Neural crest cell (in vitro differentiated cells): ENCODE measurements at regions not wholly inside any gene's neighbourhood (a gene's known extent, or its start where the extent isn't known, plus 50 kb on each side); places are given as distances from the start of the nearest gene placed in this dataset.
A peak's percentile ranks its signal among the peaks of the same experiment; 100 is the strongest.

Experiments used
- DNase-seq: peaks from one replicate; pipeline ENCODE4 v3.0.0; 2021; ENCODE audit warnings: low read depth, mixed read lengths, low spot score
- H3K27ac Mint-ChIP-seq: one replicate; pipeline ENCODE4 v1.8.0; 2021; ENCODE audit warnings: mild to moderate bottlenecking, mixed read lengths; ENCODE audit not compliant: unreplicated experiment
- H3K27me3 Mint-ChIP-seq: 2 replicates; pipeline ENCODE4 v1.8.0; 2021; ENCODE audit warnings: low read depth, mild to moderate bottlenecking, mixed read lengths
- H3K36me3 Mint-ChIP-seq: 2 replicates; pipeline ENCODE4 v1.8.0; 2021; ENCODE audit warnings: low read depth, mild to moderate bottlenecking, mixed read lengths
- H3K4me1 Mint-ChIP-seq: 2 replicates; pipeline ENCODE4 v1.8.0; 2021; ENCODE audit warnings: mixed read lengths
- H3K4me3 Mint-ChIP-seq: one replicate; pipeline ENCODE4 v1.8.0; 2021; ENCODE audit warnings: mild to moderate bottlenecking, mixed read lengths
- H3K9me3 Mint-ChIP-seq: 2 replicates; pipeline ENCODE4 v1.8.0; 2021; ENCODE audit warnings: mixed read lengths
- TF ChIP-seq, protein P1 (sequence below): fragments of 200-600 bp; sonication (generic); conservative IDR thresholded peaks from 2 replicates; pipeline ENCODE4 v1.5.0; 2021; ENCODE audit warnings: antibody characterized with exemption, mild to moderate bottlenecking

DNA sequence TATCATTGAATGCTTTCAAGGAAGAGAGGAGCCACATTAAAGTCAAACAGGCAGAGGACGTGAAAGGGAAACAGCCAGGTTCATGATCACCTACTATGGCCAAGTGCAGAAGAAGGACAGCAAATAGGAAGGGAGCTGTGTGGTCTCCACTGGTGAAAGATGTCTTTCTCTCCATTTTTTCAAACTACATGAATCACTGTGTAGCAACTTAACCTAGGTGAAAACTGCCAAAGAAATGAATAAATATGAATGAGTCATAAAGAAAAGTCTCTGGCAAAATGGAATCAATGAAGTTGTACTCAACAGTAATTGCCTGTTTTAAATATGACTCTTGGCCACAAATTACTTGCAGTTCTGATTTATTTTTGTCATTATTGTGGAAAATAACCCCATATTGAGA is 452.6 kb upstream of the PKDCC start:
- no peaks in the 10 kb centered on the region for H3K36me3 Mint-ChIP-seq
- TF ChIP-seq, protein P1, sequence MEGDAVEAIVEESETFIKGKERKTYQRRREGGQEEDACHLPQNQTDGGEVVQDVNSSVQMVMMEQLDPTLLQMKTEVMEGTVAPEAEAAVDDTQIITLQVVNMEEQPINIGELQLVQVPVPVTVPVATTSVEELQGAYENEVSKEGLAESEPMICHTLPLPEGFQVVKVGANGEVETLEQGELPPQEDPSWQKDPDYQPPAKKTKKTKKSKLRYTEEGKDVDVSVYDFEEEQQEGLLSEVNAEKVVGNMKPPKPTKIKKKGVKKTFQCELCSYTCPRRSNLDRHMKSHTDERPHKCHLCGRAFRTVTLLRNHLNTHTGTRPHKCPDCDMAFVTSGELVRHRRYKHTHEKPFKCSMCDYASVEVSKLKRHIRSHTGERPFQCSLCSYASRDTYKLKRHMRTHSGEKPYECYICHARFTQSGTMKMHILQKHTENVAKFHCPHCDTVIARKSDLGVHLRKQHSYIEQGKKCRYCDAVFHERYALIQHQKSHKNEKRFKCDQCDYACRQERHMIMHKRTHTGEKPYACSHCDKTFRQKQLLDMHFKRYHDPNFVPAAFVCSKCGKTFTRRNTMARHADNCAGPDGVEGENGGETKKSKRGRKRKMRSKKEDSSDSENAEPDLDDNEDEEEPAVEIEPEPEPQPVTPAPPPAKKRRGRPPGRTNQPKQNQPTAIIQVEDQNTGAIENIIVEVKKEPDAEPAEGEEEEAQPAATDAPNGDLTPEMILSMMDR = no peak
- no peak for DNase-seq
- peaks cover 3% of the 10 kb centered on the region for H3K9me3 Mint-ChIP-seq
- no peak overlapping the region for H3K4me3 Mint-ChIP-seq
- H3K4me1 Mint-ChIP-seq = no peaks in the 10 kb centered on the region
- H3K27me3 Mint-ChIP-seq = no peaks in the 10 kb centered on the region
- no peak overlapping the region for H3K27ac Mint-ChIP-seq

DNA sequence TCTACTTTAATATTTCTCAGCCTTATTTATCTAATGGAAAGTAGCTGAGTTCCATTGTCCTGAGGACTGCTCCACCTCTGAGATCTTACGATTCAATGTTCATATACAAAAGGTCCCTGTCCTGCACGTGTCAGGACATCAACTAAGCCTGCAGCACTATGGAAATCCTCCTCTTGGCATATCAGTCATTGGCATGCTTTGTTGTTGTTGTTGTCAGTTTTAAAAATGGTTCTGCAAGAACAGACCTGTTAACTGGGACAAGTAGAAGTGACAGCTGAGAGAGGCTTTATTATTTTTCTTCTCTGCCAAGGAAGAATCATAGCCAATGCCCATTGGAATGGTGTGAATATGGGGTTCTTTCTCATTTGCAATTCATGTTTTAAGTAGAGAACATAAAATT is 450.1 kb upstream of the PKDCC start:
- DNase-seq = no peak
- no peaks in the 10 kb centered on the region for H3K27me3 Mint-ChIP-seq
- no peaks in the 10 kb centered on the region for H3K4me1 Mint-ChIP-seq
- H3K27ac Mint-ChIP-seq = no peak overlapping the region
- TF ChIP-seq, protein P1 = no peak
- H3K4me3 Mint-ChIP-seq = no peak overlapping the region
- H3K9me3 Mint-ChIP-seq = peaks cover 7% of the 10 kb centered on the region
- no peaks in the 10 kb centered on the region for H3K36me3 Mint-ChIP-seq

DNA sequence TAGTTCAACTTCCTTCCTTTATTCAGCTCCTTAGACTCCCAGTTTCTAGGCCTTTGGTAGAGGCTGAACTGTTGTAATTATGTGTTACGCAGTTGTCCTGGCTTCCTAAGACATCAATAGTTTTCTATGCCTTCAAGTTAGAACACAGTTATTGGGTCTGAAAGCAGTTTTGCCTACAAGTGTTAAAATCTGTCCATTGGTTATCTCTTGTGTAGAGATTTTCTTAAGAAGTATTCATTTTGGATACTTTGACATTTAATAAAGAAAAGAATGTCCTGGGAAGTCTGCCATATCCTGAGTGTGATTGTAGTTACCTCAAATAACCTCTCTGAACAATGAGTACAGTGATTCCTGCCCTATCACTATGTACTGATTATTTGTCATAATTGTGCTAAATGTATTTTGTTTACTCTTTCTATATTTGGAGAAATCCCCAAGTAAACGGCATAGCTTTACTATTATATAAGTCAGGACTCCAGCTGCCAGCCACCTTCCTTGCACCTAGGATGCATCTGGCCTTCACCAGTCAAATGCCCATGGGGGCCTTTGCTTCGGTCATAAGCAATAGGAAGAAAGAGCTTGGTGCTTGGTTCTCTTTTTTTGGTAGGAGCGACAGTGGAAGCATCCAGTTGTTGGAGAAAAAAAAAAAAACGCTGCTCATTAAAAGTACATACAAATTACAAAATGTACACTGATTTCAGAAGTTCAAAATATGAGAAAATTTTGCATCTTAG is 449.5 kb upstream of the PKDCC start:
- H3K27me3 Mint-ChIP-seq = no peaks in the 10 kb centered on the region
- no peak overlapping the region for H3K4me3 Mint-ChIP-seq
- TF ChIP-seq, protein P1 = no peak
- peaks cover 7% of the 10 kb centered on the region for H3K9me3 Mint-ChIP-seq
- no peaks in the 10 kb centered on the region for H3K4me1 Mint-ChIP-seq
- H3K27ac Mint-ChIP-seq = peak overlapping the region; percentile 7
- DNase-seq = no peak
- H3K36me3 Mint-ChIP-seq = no peaks in the 10 kb centered on the region

DNA sequence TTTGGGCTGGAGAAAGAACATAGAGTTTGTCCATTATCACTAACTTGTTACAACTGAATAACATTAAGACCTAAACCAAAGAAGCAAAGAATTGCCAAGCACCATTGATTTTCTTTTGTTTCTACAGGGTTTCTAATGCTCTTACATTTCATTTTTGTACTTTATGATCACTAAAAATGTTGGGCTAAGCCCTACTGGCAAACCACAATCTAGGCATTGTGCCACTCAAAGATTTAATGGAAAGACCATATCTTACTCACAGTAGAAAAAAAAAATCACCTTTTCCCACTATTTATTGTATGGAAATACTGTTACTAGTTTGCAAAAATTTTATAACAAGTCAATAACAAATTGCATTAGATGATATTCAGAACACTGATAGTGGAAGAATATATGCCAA is 447.4 kb upstream of the PKDCC start:
- DNase-seq = no peak
- H3K4me3 Mint-ChIP-seq = no peak overlapping the region
- TF ChIP-seq, protein P1 = no peak
- H3K27me3 Mint-ChIP-seq = no peaks in the 10 kb centered on the region
- H3K9me3 Mint-ChIP-seq = peaks cover 7% of the 10 kb centered on the region
- no peaks in the 10 kb centered on the region for H3K36me3 Mint-ChIP-seq
- no peak overlapping the region for H3K27ac Mint-ChIP-seq
- H3K4me1 Mint-ChIP-seq = no peaks in the 10 kb centered on the region

DNA sequence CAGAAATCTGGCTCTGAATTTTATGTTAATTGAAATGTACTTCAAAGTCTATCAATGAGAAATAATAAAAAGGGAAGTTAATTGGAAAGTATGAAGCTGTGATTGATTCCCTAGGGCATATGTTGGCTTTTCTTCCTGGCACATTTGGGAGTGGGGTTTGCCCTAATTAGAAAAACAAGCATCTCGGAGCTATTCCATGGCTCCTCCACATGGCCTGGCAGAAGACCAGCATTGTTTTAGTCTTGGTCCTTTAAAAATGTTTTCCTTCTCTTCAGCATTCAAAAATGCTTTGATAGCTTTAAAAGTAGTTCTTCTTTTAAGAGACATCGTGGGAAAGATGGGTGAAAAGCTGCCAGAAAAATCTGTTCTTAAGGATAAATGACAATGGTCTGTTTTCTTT is 445.5 kb upstream of the PKDCC start:
- no peak overlapping the region for H3K27ac Mint-ChIP-seq
- peaks cover 13% of the 10 kb centered on the region for H3K9me3 Mint-ChIP-seq
- H3K4me1 Mint-ChIP-seq = no peaks in the 10 kb centered on the region
- H3K27me3 Mint-ChIP-seq = no peaks in the 10 kb centered on the region
- no peak for DNase-seq
- TF ChIP-seq, protein P1 = no peak
- H3K36me3 Mint-ChIP-seq = no peaks in the 10 kb centered on the region
- no peak overlapping the region for H3K4me3 Mint-ChIP-seq
